ENCODE measurements at regions not wholly inside any gene's neighbourhood (a gene's known extent, or its start where the extent isn't known, plus 50 kb on each side); places are given as distances from the start of the nearest gene placed in this dataset.

GRCh38 chr6:92777146-92777740 lies 642.1 kb downstream of the EPHA7 start:
- Mint-ChIP-seq H3K27ac (no peak overlapping the region), H3K4me1 (no peaks in the 10 kb centered on the region), H3K4me3 (no peak overlapping the region), H3K27me3 (no peaks in the 10 kb centered on the region), H3K9me3 (peaks cover 4% of the 10 kb centered on the region), H3K36me3 (ENCODE audit: low read depth) (no peaks in the 10 kb centered on the region)
- DNase-seq = no peak
- ATAC-seq = no peak

- Mint-ChIP-seq H3K4me1 (no peaks in the 10 kb centered on the region), H3K9me3 (peaks cover 15% of the 10 kb centered on the region), H3K27ac (no peak overlapping the region), H3K27me3 (no peaks in the 10 kb centered on the region), H3K4me3 (no peak overlapping the region), H3K36me3 (ENCODE audit: low read depth) (no peaks in the 10 kb centered on the region)
- ATAC-seq (no peak), DNase-seq (no peak)
Observed at GRCh38 chr6:92770540-92770939, 648.8 kb downstream of the EPHA7 start.

- Mint-ChIP-seq H3K27me3 (no peaks in the 10 kb centered on the region), H3K9me3 (peaks cover 17% of the 10 kb centered on the region), H3K27ac (no peak overlapping the region), H3K4me1 (no peaks in the 10 kb centered on the region), H3K4me3 (no peak overlapping the region), H3K36me3 (ENCODE audit: low read depth) (no peaks in the 10 kb centered on the region)
- DNase-seq (no peak), ATAC-seq (no peak)
Observed at GRCh38 chr6:92767101-92767500, 652.3 kb downstream of the EPHA7 start.

- no peaks in the 10 kb centered on the region for H3K4me1 Mint-ChIP-seq
- no peak for DNase-seq
- no peak for ATAC-seq
Observed at GRCh38 chr6:92763680-92764079, 655.7 kb downstream of the EPHA7 start.

GRCh38 chr6:92763274-92763584 lies 656.1 kb downstream of the EPHA7 start:
- no peaks in the 10 kb centered on the region for H3K27me3 Mint-ChIP-seq

More at GRCh38 chr6:92763680-92764079, 655.7 kb downstream of the EPHA7 start:
- H3K9me3 Mint-ChIP-seq = peaks cover 10% of the 10 kb centered on the region
- H3K27ac Mint-ChIP-seq = no peak overlapping the region
- no peaks in the 10 kb centered on the region for H3K27me3 Mint-ChIP-seq
- H3K4me3 Mint-ChIP-seq = no peak overlapping the region
- no peaks in the 10 kb centered on the region for H3K36me3 Mint-ChIP-seq (ENCODE audit: low read depth)

GRCh38 chr6:92762443-92763273 lies 656.7 kb downstream of the EPHA7 start:
- H3K9me3 Mint-ChIP-seq = peaks cover 6% of the 10 kb centered on the region
- ATAC-seq (no peak), DNase-seq (no peak)
- H3K27ac Mint-ChIP-seq = no peak overlapping the region
- no peaks in the 10 kb centered on the region for H3K27me3 Mint-ChIP-seq
- no peak overlapping the region for H3K4me3 Mint-ChIP-seq
- H3K36me3 Mint-ChIP-seq (ENCODE audit: low read depth) = no peaks in the 10 kb centered on the region
- no peaks in the 10 kb centered on the region for H3K4me1 Mint-ChIP-seq

More at GRCh38 chr6:92763274-92763584, 656.1 kb downstream of the EPHA7 start:
- Mint-ChIP-seq H3K4me3 (no peak overlapping the region), H3K36me3 (ENCODE audit: low read depth) (no peaks in the 10 kb centered on the region), H3K27ac (no peak overlapping the region), H3K9me3 (peaks cover 6% of the 10 kb centered on the region), H3K4me1 (no peaks in the 10 kb centered on the region)
- no peak for ATAC-seq
- no peak for DNase-seq

- DNase-seq (no peak), ATAC-seq (no peak)
- H3K4me3 Mint-ChIP-seq = no peak overlapping the region
- H3K36me3 Mint-ChIP-seq (ENCODE audit: low read depth) = no peaks in the 10 kb centered on the region
- no peak overlapping the region for H3K27ac Mint-ChIP-seq
- H3K4me1 Mint-ChIP-seq = no peaks in the 10 kb centered on the region
- H3K27me3 Mint-ChIP-seq = no peaks in the 10 kb centered on the region
- peaks cover 6% of the 10 kb centered on the region for H3K9me3 Mint-ChIP-seq
Observed at GRCh38 chr6:92759178-92759577, 660.2 kb downstream of the EPHA7 start.

- no peaks in the 10 kb centered on the region for H3K27me3 Mint-ChIP-seq
- no peak overlapping the region for H3K27ac Mint-ChIP-seq
- H3K4me1 Mint-ChIP-seq = no peaks in the 10 kb centered on the region
- peaks cover under 1% of the 10 kb centered on the region for H3K9me3 Mint-ChIP-seq
- no peak for ATAC-seq
- H3K4me3 Mint-ChIP-seq = no peak overlapping the region
- DNase-seq = no peak
- H3K36me3 Mint-ChIP-seq (ENCODE audit: low read depth) = no peaks in the 10 kb centered on the region
Observed at GRCh38 chr6:92757925-92758324, 661.4 kb downstream of the EPHA7 start.

- DNase-seq (no peak), ATAC-seq (no peak)
- no peak overlapping the region for H3K27ac Mint-ChIP-seq
- H3K27me3 Mint-ChIP-seq = no peaks in the 10 kb centered on the region
- H3K4me1 Mint-ChIP-seq = no peaks in the 10 kb centered on the region
- no peak overlapping the region for H3K4me3 Mint-ChIP-seq
- H3K9me3 Mint-ChIP-seq = peaks cover 10% of the 10 kb centered on the region
- H3K36me3 Mint-ChIP-seq (ENCODE audit: low read depth) = no peaks in the 10 kb centered on the region
Observed at GRCh38 chr6:92756912-92757311, 662.4 kb downstream of the EPHA7 start.

- no peaks in the 10 kb centered on the region for H3K27me3 Mint-ChIP-seq
- no peaks in the 10 kb centered on the region for H3K36me3 Mint-ChIP-seq (ENCODE audit: low read depth)
- no peak overlapping the region for H3K27ac Mint-ChIP-seq
- ATAC-seq (no peak), DNase-seq (no peak)
- no peak overlapping the region for H3K4me3 Mint-ChIP-seq
- H3K9me3 Mint-ChIP-seq = peaks cover 19% of the 10 kb centered on the region
- no peaks in the 10 kb centered on the region for H3K4me1 Mint-ChIP-seq
Observed at GRCh38 chr6:92753956-92754355, 665.4 kb downstream of the EPHA7 start.

- Mint-ChIP-seq H3K4me3 (no peak overlapping the region), H3K27me3 (no peaks in the 10 kb centered on the region), H3K36me3 (ENCODE audit: low read depth) (no peaks in the 10 kb centered on the region), H3K9me3 (peaks cover 19% of the 10 kb centered on the region), H3K4me1 (no peaks in the 10 kb centered on the region), H3K27ac (no peak overlapping the region)
- no peak for DNase-seq
- ATAC-seq = no peak
Observed at GRCh38 chr6:92752114-92752513, 667.2 kb downstream of the EPHA7 start.

GRCh38 chr6:92748131-92748530 lies 671.2 kb downstream of the EPHA7 start:
- H3K4me1 Mint-ChIP-seq = no peaks in the 10 kb centered on the region
- peaks cover 19% of the 10 kb centered on the region for H3K9me3 Mint-ChIP-seq
- no peak overlapping the region for H3K27ac Mint-ChIP-seq
- DNase-seq = no peak
- ATAC-seq = no peak
- no peaks in the 10 kb centered on the region for H3K36me3 Mint-ChIP-seq (ENCODE audit: low read depth)
- no peaks in the 10 kb centered on the region for H3K27me3 Mint-ChIP-seq
- H3K4me3 Mint-ChIP-seq = no peak overlapping the region

- H3K4me1 Mint-ChIP-seq = no peaks in the 10 kb centered on the region
- H3K27me3 Mint-ChIP-seq = no peaks in the 10 kb centered on the region
- no peak for DNase-seq
- H3K9me3 Mint-ChIP-seq = peaks cover 6% of the 10 kb centered on the region
- no peaks in the 10 kb centered on the region for H3K36me3 Mint-ChIP-seq (ENCODE audit: low read depth)
- no peak overlapping the region for H3K4me3 Mint-ChIP-seq
- H3K27ac Mint-ChIP-seq = no peak overlapping the region
- ATAC-seq = no peak
Observed at GRCh38 chr6:92737983-92738382, 681.4 kb downstream of the EPHA7 start.

GRCh38 chr6:92723390-92723931 lies 695.9 kb downstream of the EPHA7 start:
- no peak overlapping the region for H3K4me3 Mint-ChIP-seq
- no peak overlapping the region for H3K27ac Mint-ChIP-seq
- ATAC-seq (no peak), DNase-seq (no peak)
- H3K9me3 Mint-ChIP-seq = peaks cover 15% of the 10 kb centered on the region
- H3K36me3 Mint-ChIP-seq (ENCODE audit: low read depth) = no peaks in the 10 kb centered on the region
- H3K27me3 Mint-ChIP-seq = no peaks in the 10 kb centered on the region
- H3K4me1 Mint-ChIP-seq = no peaks in the 10 kb centered on the region

- Mint-ChIP-seq H3K4me3 (no peak overlapping the region), H3K27ac (no peak overlapping the region), H3K27me3 (no peaks in the 10 kb centered on the region), H3K9me3 (peaks cover 15% of the 10 kb centered on the region), H3K36me3 (ENCODE audit: low read depth) (no peaks in the 10 kb centered on the region), H3K4me1 (no peaks in the 10 kb centered on the region)
- DNase-seq (no peak), ATAC-seq (no peak)
Observed at GRCh38 chr6:92719773-92720172, 699.6 kb downstream of the EPHA7 start.
